ENCODE measurements at regions not wholly inside any gene's neighbourhood (a gene's known extent, or its start where the extent isn't known, plus 50 kb on each side); places are given as distances from the start of the nearest gene placed in this dataset.

- H3K4me3 ChIP-seq = no peak overlapping the region
- TF ChIP-seq EP300 (IDR thresholded peaks at IDR 0.05; ENCODE audit: low read depth) (no peak), POLR2AphosphoS5 (IDR thresholded peaks at IDR 0.05) (no peak), POLR2A (IDR thresholded peaks at IDR 0.05) (no peak), CTCF (IDR thresholded peaks at IDR 0.05) (no peak)
- intact Hi-C loops (cut with DNase I; ENCODE audit: low total_unique reads) = no loop called here
Observed at GRCh38 chr2:139369423-139370409, 589.5 kb upstream of the NXPH2 start.

GRCh38 chr2:139367416-139367815 is 587.2 kb upstream of the NXPH2 start:
- in situ Hi-C loops (cut with MboI; ENCODE audit: low pct_ligation_motif_present in 1 of 4, low pct_unique_long_range_greater_than_20kb in 1 of 4, low sequenced_read_pairs in 3 of 4) = no loop called here
- intact Hi-C loops (cut with DNase I; ENCODE audit: low total_unique reads) = no loop called here
- Histone ChIP-seq H3K36me3 (no peaks in the 10 kb centered on the region), H3K9me3 (no peaks in the 10 kb centered on the region), H3K4me3 (no peak overlapping the region), H3K4me1 (no peaks in the 10 kb centered on the region), H3K27ac (no peak overlapping the region), H3K27me3 (no peaks in the 10 kb centered on the region)
- no peak for TF ChIP-seq CTCF (IDR thresholded peaks at IDR 0.05)
- no peak for TF ChIP-seq POLR2AphosphoS5 (IDR thresholded peaks at IDR 0.05)
- TF ChIP-seq EP300 (IDR thresholded peaks at IDR 0.05; ENCODE audit: low read depth) = no peak
- TF ChIP-seq POLR2A (IDR thresholded peaks at IDR 0.05) = no peak
- WGBS, 2 donors (ENCODE audit: low coverage in 1 of 2) = 59 to 78% methylated on average over 3 to 6 of the region's 6 CpGs
- DNase-seq = no peak

More at GRCh38 chr2:139369423-139370409, 589.5 kb upstream of the NXPH2 start:
- no peak overlapping the region for H3K27ac ChIP-seq
- no peak for DNase-seq
- in situ Hi-C loops (cut with MboI; ENCODE audit: low pct_ligation_motif_present in 1 of 4, low pct_unique_long_range_greater_than_20kb in 1 of 4, low sequenced_read_pairs in 3 of 4) = no loop called here
- no peaks in the 10 kb centered on the region for H3K4me1 ChIP-seq
- no peaks in the 10 kb centered on the region for H3K9me3 ChIP-seq
- H3K36me3 ChIP-seq = no peaks in the 10 kb centered on the region
- 77% methylated on average over 3 to 4 of the region's 4 CpGs for WGBS, 2 donors (ENCODE audit: low coverage in 1 of 2)
- no peaks in the 10 kb centered on the region for H3K27me3 ChIP-seq

- H3K4me1 ChIP-seq = no peaks in the 10 kb centered on the region
- no peaks in the 10 kb centered on the region for H3K9me3 ChIP-seq
- no peaks in the 10 kb centered on the region for H3K27me3 ChIP-seq
- intact Hi-C loops (cut with DNase I; ENCODE audit: low total_unique reads) = no loop called here
- H3K36me3 ChIP-seq = no peaks in the 10 kb centered on the region
- H3K4me3 ChIP-seq = no peak overlapping the region
- in situ Hi-C loops (cut with MboI; ENCODE audit: low pct_ligation_motif_present in 1 of 4, low pct_unique_long_range_greater_than_20kb in 1 of 4, low sequenced_read_pairs in 3 of 4) = no loop called here
- H3K27ac ChIP-seq = no peak overlapping the region
- WGBS, 2 donors (ENCODE audit: low coverage in 1 of 2) = 67 to 74% methylated on average over 2 of the region's 2 CpGs
- TF ChIP-seq CTCF (IDR thresholded peaks at IDR 0.05) (no peak), POLR2AphosphoS5 (IDR thresholded peaks at IDR 0.05) (no peak), EP300 (IDR thresholded peaks at IDR 0.05; ENCODE audit: low read depth) (no peak), POLR2A (IDR thresholded peaks at IDR 0.05) (no peak)
- no peak for DNase-seq
Observed at GRCh38 chr2:139366681-139367080, 586.5 kb upstream of the NXPH2 start.

GRCh38 chr2:139365189-139365588 is 585.0 kb upstream of the NXPH2 start:
- WGBS, 2 donors (ENCODE audit: low coverage in 1 of 2) = 79 to 80% methylated on average over 5 of the region's 5 CpGs
- in situ Hi-C loops (cut with MboI; ENCODE audit: low pct_ligation_motif_present in 1 of 4, low pct_unique_long_range_greater_than_20kb in 1 of 4, low sequenced_read_pairs in 3 of 4) (no loop called here), intact Hi-C loops (cut with DNase I; ENCODE audit: low total_unique reads) (no loop called here)
- peaks cover 0 to 13% (median 2%) of the 10 kb centered on the region in 4 donors for H3K4me1 ChIP-seq
- no peaks in the 10 kb centered on the region for H3K27me3 ChIP-seq
- no peak overlapping the region for H3K27ac ChIP-seq
- no peak for DNase-seq
- H3K4me3 ChIP-seq = no peak overlapping the region
- no peaks in the 10 kb centered on the region for H3K9me3 ChIP-seq
- TF ChIP-seq POLR2AphosphoS5 (IDR thresholded peaks at IDR 0.05) (no peak), CTCF (IDR thresholded peaks at IDR 0.05) (no peak), POLR2A (IDR thresholded peaks at IDR 0.05) (no peak), EP300 (IDR thresholded peaks at IDR 0.05; ENCODE audit: low read depth) (no peak)
- H3K36me3 ChIP-seq = no peaks in the 10 kb centered on the region
